Ishikawa (cell line): ENCODE measurements at regions not wholly inside any gene's neighbourhood (a gene's known extent, or its start where the extent isn't known, plus 50 kb on each side); places are given as distances from the start of the nearest gene placed in this dataset.

ENCODE experiments used
- CEBPB ChIP-seq: IDR thresholded peaks from 2 replicates; pipeline ENCODE4 v1.6.1; 2012
- EP300 ChIP-seq: IDR thresholded peaks from 2 replicates; pipeline ENCODE4 v1.6.1; 2012; ENCODE audit warnings: borderline replicate concordance
- FOXM1 ChIP-seq: IDR thresholded peaks from 2 replicates; pipeline ENCODE4 v1.6.1; 2012; ENCODE audit warnings: low read depth, borderline replicate concordance
- REST ChIP-seq: IDR thresholded peaks from 2 replicates; pipeline ENCODE4 v1.6.1; 2012; ENCODE audit warnings: low read depth, mild to moderate bottlenecking
- TAF1 ChIP-seq: IDR thresholded peaks from 2 replicates; pipeline ENCODE4 v1.6.1; 2012; ENCODE audit warnings: low read depth, mild to moderate bottlenecking
- TCF12 ChIP-seq: IDR thresholded peaks from 2 replicates; pipeline ENCODE4 v1.6.1; 2012; ENCODE audit warnings: low read depth
- USF1 ChIP-seq: IDR thresholded peaks from 2 replicates; pipeline ENCODE4 v1.6.1; 2012
- YY1 ChIP-seq: IDR thresholded peaks from 2 replicates; pipeline ENCODE4 v1.6.1; 2012; ENCODE audit warnings: low read depth
- ZBTB7A ChIP-seq: IDR thresholded peaks from 2 replicates; pipeline ENCODE4 v1.6.1; 2012; ENCODE audit warnings: low read depth

- TF ChIP-seq TAF1 (no peak), USF1 (no peak), REST (no peak), YY1 (no peak), ZBTB7A (no peak), EP300 (no peak), TCF12 (no peak), FOXM1 (no peak), CEBPB (no peak)
Measured at GRCh38 chr5:175181331-175181730, 262.7 kb downstream of the DRD1 start.
